ENCODE measurements at regions not wholly inside any gene's neighbourhood (a gene's known extent, or its start where the extent isn't known, plus 50 kb on each side); places are given as distances from the start of the nearest gene placed in this dataset.

DNA sequence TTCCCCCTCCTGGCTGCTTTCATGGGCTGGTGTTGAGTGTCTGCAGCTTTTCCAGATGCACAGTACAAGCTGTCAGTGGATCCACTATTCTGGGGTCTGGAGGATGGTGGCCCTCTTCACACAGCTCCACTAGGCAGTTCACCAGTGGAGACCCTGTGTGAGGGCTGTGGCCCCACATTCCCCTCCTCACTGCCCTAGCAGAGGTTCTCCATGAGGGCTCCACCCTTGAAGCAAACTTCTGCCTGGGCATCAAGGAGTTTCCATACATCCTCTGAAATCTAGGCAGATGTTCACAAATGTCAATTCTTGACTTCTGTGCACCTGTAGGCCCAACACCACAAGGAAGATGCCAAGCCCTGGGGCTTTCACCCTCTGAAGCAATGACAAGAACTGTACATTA is 1386.2 kb upstream of the ACVR2A start:
- CTCF ChIA-PET: no interaction called here
- DNase-seq (ENCODE audit: low spot score): no peak
- H3K4me1 ChIP-seq (ENCODE audit: insufficient read depth, low read length, poor library complexity, severe bottlenecking): no peaks in the 10 kb centered on the region
- intact Hi-C loops (cut with micrococcal nuclease; ENCODE audit: unreplicated experiment): no loop called here
- no peak overlapping the region for H3K27ac ChIP-seq (ENCODE audit: low read depth, low read length, poor library complexity, severe bottlenecking)
- H3K4me3 ChIP-seq (ENCODE audit: low read depth, low read length, poor library complexity, severe bottlenecking): no peak overlapping the region
- no peaks in the 10 kb centered on the region for H3K36me3 ChIP-seq (ENCODE audit: insufficient read depth, low read length, poor library complexity, severe bottlenecking)
- H3K9me3 ChIP-seq (ENCODE audit: low read depth, low read length, poor library complexity, severe bottlenecking): no peaks in the 10 kb centered on the region
- H3K27me3 ChIP-seq (replicated peaks; ENCODE audit: insufficient read depth, low read depth, low read length, poor library complexity): no peaks in the 10 kb centered on the region
- no TSS peak for BruUV-seq (replicated peaks)
- POLR2A ChIA-PET (ENCODE audit: low non-redundant PET): no interaction called here
- no peak for TF ChIP-seq EZH2 (IDR thresholded peaks at IDR 0.05; ENCODE audit: borderline replicate concordance, low read depth, low read length, poor library complexity, severe bottlenecking)
- TF ChIP-seq CTCF (conservative IDR thresholded peaks at IDR 0.05; ENCODE audit: low read depth, low read length): no peak

DNA sequence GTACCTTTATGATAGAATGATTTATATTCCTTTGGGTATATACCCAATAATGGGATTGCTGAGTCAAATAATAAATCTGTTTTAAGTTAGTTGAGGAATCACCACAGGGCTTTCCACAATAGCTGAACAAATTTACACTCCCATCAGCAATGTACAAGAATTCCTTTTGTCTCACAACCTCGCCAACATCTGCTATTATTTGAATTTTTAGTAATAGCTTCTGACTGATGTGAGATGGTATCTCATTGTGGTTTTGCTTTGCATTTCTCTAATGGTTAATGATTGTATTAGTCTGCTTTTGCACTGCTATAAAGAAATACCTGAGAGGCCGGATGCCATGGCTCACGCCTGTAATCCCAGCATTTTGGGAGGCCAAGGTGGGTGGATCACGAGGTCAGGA is 1387.6 kb upstream of the ACVR2A start:
- ChIA-PET CTCF (no interaction called here), POLR2A (ENCODE audit: low non-redundant PET) (no interaction called here)
- no peak for DNase-seq (ENCODE audit: low spot score)
- intact Hi-C loops (cut with micrococcal nuclease; ENCODE audit: unreplicated experiment): no loop called here
- no peak overlapping the region for H3K4me3 ChIP-seq (ENCODE audit: low read depth, low read length, poor library complexity, severe bottlenecking)
- TF ChIP-seq EZH2 (IDR thresholded peaks at IDR 0.05; ENCODE audit: borderline replicate concordance, low read depth, low read length, poor library complexity, severe bottlenecking): no peak
- TF ChIP-seq CTCF (conservative IDR thresholded peaks at IDR 0.05; ENCODE audit: low read depth, low read length): no peak
- no peaks in the 10 kb centered on the region for H3K9me3 ChIP-seq (ENCODE audit: low read depth, low read length, poor library complexity, severe bottlenecking)
- H3K36me3 ChIP-seq (ENCODE audit: insufficient read depth, low read length, poor library complexity, severe bottlenecking): no peaks in the 10 kb centered on the region
- no peaks in the 10 kb centered on the region for H3K4me1 ChIP-seq (ENCODE audit: insufficient read depth, low read length, poor library complexity, severe bottlenecking)
- H3K27me3 ChIP-seq (replicated peaks; ENCODE audit: insufficient read depth, low read depth, low read length, poor library complexity): no peaks in the 10 kb centered on the region
- no TSS peak for BruUV-seq (replicated peaks)
- H3K27ac ChIP-seq (ENCODE audit: low read depth, low read length, poor library complexity, severe bottlenecking): no peak overlapping the region

GRCh38 chr2:146455325-146455724 is 1389.5 kb upstream of the ACVR2A start:
- TF ChIP-seq CTCF (conservative IDR thresholded peaks at IDR 0.05; ENCODE audit: low read depth, low read length): no peak
- TF ChIP-seq EZH2 (IDR thresholded peaks at IDR 0.05; ENCODE audit: borderline replicate concordance, low read depth, low read length, poor library complexity, severe bottlenecking): no peak
- H3K4me1 ChIP-seq (ENCODE audit: insufficient read depth, low read length, poor library complexity, severe bottlenecking): no peaks in the 10 kb centered on the region
- intact Hi-C loops (cut with micrococcal nuclease; ENCODE audit: unreplicated experiment): no loop called here
- BruUV-seq (replicated peaks): no TSS peak
- DNase-seq (ENCODE audit: low spot score): no peak
- H3K9me3 ChIP-seq (ENCODE audit: low read depth, low read length, poor library complexity, severe bottlenecking): no peaks in the 10 kb centered on the region
- ChIA-PET CTCF (no interaction called here), POLR2A (ENCODE audit: low non-redundant PET) (no interaction called here)
- H3K27me3 ChIP-seq (replicated peaks; ENCODE audit: insufficient read depth, low read depth, low read length, poor library complexity): no peaks in the 10 kb centered on the region
- no peak overlapping the region for H3K4me3 ChIP-seq (ENCODE audit: low read depth, low read length, poor library complexity, severe bottlenecking)
- H3K36me3 ChIP-seq (ENCODE audit: insufficient read depth, low read length, poor library complexity, severe bottlenecking): no peaks in the 10 kb centered on the region
- H3K27ac ChIP-seq (ENCODE audit: low read depth, low read length, poor library complexity, severe bottlenecking): no peak overlapping the region
